ENCODE measurements at regions not wholly inside any gene's neighbourhood (a gene's known extent, or its start where the extent isn't known, plus 50 kb on each side); places are given as distances from the start of the nearest gene placed in this dataset.
"Not testable (repeated sequence)": the region's sequence is repeated elsewhere in the genome, so short reads cannot be mapped to it uniquely, and the experiment has no call there.

- no peak for DNase-seq
Observed at GRCh38 chr18:41899535-41899934, 55.5 kb upstream of the PIK3C3 start.

DNA sequence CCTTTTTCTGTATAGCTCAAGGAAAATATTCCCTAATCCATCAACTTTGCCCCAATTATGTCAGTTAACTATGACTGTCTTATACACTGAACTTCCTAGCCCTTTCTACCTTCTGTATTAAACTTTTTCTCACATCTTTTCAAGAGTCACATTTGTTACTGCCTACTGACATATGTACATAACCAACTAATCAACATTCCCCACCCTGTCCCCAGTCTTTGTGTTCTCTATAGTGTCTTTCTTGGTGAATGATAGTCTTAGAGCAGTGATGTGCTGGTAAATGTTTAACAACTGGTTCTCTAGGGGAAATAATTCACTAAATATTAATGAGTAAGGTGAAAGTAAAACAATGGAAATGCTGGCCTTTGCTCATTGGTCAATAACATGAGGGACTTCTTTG, 61.6 kb upstream of the PIK3C3 start:
- DNase-seq = no peak

- DNase-seq = no peak
Observed at GRCh38 chr18:41887100-41887499, 67.9 kb upstream of the PIK3C3 start.

DNA sequence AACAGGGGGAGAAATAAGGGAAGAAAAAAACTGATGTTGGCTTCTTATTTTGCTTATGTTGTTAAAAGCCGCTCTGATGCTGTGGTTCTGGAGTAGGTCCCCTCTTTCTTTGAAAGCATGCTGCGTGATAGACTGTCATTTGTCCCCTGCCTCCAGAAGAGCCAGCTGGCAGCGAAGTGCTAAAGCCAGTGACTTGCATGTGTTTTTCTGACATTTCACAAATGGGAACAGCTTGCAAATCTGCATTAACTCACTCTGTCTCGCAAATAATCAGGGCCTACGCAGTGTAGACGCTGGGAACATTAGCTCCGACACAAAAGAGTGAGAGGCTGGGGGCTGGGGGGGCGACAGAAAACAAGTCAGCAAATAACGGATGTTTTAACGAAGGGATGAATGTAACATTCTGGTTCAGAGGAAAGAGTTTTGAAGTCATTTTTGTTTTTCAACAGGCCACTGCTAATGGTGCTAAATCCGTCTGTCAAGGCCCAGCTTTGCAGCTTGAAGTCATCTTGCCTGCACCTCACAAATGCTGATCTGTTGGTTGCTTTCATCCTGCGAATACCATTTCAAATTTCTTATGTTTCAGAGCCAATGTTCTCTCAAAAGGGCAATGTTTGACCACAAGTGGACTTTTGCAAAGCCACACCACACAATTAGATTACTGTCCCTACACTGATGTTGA, 68.8 kb upstream of the PIK3C3 start:
- DNase-seq = no peak

GRCh38 chr18:41881285-41881684, 73.7 kb upstream of the PIK3C3 start:
- no peak for DNase-seq

DNA sequence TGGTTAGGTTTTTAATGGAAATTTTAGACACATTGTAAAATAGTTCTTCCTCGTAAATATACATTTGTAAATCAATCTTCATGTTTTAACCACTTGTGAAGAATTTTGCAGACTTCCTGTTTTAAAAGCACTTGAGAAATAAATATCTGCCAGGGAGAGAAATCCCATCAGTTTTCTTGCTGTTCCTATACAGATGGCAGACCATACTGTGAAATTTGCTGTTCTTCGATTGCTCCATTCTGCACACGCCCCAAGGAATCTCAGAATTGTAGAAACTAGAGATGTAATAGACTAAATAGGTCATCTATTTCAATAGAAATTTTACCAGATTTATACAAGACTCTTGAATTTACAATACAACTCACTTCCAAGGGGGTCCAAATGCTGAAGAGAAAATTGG, 75.8 kb upstream of the PIK3C3 start:
- no peak for DNase-seq

DNA sequence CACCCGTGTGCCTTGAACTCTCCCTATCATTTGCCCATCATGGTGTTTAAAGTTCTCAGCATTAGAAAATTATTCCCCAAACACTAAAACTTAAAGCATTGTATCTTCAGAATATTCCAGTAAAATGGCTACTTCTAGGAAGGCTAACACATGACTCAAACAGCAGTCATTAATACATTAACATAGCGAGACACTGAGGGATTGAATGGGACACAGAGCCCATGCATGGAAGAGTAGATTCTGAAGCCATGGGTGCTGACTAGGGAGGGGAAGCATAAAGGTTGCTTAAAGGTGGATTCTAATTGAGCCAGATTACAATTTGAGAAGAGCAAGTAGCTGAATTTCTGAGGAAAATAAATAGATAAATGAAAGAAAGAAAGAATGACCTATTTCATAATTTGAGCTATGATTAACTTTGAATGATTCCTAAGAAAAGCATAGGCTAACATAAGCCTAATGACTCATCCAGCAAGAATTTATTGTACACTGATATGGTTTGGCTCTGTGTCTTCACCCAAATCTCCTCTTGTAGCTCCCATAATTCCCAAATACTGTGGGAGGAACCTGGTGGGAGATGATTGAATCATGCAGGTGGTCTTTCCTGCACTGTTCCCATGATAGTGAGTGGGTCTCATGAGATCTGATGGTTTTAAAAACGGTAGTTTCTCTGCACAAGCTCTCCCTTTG, 79.8 kb upstream of the PIK3C3 start:
- no peak for DNase-seq

GRCh38 chr18:41873730-41874129, 81.3 kb upstream of the PIK3C3 start:
- DNase-seq = no peak

DNA sequence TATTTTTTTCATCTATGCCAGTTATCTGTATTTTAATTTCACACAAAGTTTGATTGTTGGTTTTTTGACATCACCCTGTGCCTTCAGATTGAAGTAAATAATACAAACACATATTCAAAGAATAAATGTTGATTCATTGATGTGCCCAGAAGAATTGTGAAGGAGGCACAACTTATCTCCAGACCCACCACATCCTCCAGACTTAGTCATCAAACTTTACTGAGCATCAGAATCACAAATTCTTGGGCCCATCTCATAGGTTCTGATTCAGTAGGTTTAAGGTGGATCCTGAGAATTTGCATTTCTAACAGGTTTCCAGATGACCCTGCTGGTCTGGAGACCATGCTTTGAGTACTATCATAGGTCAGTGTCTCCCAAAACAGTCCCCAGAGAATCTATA, 82.8 kb upstream of the PIK3C3 start:
- no peak for DNase-seq

DNA sequence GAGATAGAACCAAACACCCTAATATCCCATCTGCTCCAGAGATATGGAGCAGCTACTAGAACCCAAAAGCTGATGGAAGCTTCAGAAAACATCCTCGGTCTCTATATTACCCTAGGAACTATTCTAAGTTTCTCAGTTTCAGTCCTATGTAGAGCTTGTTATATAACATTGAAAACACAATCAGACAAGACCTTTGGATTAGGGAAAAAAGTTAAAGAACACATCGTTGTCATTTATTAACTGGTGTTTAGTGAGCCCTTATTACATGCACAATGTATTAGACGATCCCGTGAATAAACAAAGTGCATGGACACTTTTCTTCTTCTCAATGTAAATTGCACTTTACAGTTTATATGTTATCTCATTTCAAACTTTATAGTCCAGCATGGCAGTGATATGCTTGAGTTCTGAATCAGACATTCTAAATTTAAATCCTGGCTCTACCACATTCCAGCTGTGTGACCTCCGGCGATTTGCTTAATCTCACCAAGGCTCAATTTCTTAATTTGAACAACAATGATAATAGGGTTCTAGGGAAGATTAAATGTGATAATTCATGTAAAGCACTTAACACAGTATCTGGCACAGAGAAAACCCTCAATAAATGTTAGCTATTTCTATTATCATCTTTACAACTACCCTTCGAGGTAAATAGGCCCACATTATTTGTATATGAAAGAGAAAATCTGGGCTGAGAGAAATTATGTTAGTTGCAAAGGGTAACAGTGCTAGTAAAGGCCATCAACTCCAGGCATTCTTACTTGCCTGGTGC, 83.6 kb upstream of the PIK3C3 start:
- DNase-seq = no peak

- DNase-seq = no peak
Observed at GRCh38 chr18:41870817-41871216, 84.2 kb upstream of the PIK3C3 start.

DNA sequence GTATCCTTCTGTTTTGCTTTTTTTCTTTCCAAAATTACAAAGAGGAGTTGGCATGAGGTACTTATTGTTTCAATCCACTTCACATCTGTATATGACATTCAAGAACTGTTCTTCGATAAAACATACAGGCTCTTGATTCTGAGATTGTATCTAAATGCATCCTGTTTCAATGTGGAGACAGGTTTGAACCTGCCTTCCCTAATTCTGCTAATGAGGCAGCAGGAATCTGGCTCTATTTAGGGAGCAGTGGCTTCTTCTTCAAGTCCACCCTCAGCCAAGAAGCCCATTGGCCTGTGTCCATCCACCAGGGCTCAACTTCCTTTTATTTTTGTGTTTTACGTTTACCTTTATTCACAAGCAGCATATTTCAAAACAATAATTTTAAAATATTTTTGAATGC, 84.8 kb upstream of the PIK3C3 start:
- no peak for DNase-seq

DNA sequence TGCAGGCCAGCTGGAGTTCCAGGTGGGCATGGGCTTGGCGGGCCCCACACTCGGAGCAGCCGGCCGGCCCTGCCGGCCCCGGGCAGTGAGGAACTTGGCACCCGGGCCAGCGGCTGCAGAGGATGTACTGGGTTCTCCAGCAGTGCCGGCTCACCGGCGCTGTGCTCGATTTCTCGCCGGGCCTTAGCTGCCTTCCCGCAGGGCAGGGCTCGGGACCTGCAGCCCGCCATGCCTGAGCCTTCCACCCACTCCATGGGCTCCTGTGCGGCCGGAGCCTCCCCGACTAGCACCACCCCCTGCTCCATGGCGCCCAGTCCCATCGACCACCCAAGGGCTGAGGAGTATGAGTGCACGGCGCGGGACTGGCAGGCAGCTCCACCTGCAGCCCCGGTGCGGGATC, 89.2 kb upstream of the PIK3C3 start:
- DNase-seq = not testable (repeated sequence)

DNA sequence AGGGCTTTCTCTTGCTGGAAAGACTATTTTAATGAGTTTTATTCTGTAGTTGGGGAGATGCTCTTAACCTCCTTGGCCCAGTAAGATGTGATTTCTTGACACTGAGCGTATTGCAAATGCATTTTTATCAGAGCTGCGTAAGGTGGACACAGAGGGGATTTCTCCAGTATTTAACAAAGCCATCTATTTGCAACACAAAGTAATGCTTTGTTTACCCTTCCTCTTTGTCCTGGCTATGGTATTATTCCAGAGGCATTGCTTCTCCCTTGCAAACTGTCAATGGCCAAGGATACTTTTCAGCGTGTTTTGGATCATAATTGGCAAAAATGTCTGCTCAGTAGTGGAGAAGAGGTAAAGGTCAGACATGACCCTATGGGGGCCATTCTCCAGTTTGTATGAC, 90.8 kb upstream of the PIK3C3 start:
- DNase-seq = no peak

GRCh38 chr18:41862921-41863320, 92.1 kb upstream of the PIK3C3 start:
- DNase-seq = no peak

- DNase-seq = no peak
Observed at GRCh38 chr18:41860987-41861386, 94.0 kb upstream of the PIK3C3 start.

GRCh38 chr18:41858761-41859555, 96.1 kb upstream of the PIK3C3 start:
- no peak for DNase-seq

- DNase-seq = no peak
Observed at GRCh38 chr18:41853280-41853679, 101.8 kb upstream of the PIK3C3 start.

DNA sequence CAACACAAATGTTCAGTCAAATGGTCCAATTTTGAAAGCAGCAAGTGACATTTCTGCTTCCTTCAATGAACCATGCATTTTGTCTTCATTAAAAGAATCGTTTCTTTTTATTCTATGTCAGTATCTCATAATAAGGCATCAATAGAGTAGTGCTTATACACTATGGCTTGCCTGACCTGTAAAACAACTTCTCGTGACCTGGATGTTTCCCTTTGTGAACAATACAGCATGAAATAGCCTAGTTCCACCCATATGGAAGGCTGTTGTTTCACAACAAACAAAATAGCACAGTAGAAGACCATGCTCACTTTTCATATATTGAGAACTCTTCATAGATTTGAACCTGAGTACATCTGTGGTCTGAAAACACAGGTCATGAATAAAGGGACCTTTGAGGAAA, 104.3 kb upstream of the PIK3C3 start:
- no peak for DNase-seq

DNA sequence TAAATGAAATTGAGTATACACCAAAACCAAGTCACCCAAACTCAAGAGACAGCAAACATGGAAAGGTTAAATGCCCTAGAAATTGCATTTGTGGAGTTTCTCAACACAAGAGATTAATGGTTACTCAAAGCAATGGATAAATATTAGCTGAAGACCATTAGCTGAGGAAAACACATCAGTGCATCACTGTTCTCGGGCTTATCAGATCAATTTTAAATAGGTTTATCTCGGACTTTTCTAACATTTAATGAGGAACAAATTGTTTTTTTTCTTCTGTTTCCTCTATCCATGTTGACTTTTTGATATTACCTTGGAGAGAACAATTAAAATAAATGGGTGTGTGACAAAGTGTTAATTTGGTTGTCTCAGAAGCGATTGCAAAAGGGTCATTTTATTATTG, 105.4 kb upstream of the PIK3C3 start:
- DNase-seq = no peak

GRCh38 chr18:41845563-41845962, 109.5 kb upstream of the PIK3C3 start:
- DNase-seq = no peak

GRCh38 chr18:41842886-41843285, 112.1 kb upstream of the PIK3C3 start:
- no peak for DNase-seq
